ENCODE measurements at regions not wholly inside any gene's neighbourhood (a gene's known extent, or its start where the extent isn't known, plus 50 kb on each side); places are given as distances from the start of the nearest gene placed in this dataset.

DNA sequence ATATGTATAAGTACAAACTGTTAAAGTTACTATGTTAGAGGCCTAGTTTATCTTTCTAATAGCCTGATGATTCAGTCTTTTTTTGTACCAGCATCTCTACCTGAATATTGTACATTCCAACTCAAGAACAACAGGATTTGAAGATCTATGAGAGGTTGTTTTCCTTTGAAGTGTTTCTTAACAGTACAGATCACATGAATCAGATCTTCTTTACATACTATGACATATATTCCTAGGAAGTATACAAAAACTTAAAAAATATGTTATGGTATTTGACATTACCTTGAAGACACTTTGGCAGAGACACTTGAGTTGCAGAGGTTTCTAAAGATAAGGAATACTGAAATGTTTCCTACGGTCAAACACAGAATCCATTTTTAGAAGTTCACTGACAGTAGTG lies 1280.9 kb downstream of the KCNT2 start:
- no peak for TF ChIP-seq GATA3 (IDR thresholded peaks at IDR 0.05; ENCODE audit: low read depth, low read length)
- TF ChIP-seq GATA2 (IDR thresholded peaks at IDR 0.05; ENCODE audit: low read depth, low read length), result no peak

DNA sequence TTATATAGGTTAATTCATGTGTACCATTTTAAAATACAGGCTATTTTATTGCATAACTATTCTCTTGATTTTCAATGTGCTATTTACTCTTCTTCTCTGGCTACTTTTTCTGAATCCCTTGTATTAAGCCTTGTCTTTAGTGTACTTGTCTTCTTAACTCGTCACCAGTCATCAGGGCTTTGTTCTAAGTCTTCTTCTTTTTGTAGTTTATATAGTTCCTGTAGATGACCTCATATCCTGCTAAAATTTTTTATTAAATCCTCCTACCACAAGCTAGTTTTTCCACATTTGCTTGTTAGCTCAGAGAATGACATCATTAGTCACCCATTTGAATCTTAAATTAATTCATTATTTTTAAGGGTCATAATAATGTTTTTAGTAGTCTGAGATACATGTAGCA lies 1281.9 kb downstream of the KCNT2 start:
- TF ChIP-seq GATA3 (IDR thresholded peaks at IDR 0.05; ENCODE audit: low read depth, low read length) (no peak), GATA2 (IDR thresholded peaks at IDR 0.05; ENCODE audit: low read depth, low read length) (no peak)

DNA sequence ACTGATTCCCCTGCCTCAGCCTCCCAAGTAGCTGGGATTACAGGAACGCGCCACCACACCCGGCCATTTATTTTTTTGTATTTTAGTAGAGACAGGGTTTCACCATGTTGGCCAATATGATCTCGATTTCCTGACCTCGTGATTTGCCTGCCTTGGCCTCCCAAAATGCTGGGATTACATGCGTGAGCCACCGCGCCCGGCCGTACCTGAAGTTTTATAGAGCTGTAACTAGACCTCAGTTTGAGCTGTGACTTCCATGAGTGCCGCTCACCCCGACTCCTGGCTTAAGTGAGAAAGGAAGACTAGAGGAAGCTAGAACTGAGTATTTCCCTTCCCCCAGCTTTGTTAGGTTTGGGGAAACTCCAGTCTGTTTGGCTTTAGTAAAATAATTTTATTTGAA lies 1283.1 kb downstream of the KCNT2 start:
- no peak for TF ChIP-seq GATA3 (IDR thresholded peaks at IDR 0.05; ENCODE audit: low read depth, low read length)
- TF ChIP-seq GATA2 (IDR thresholded peaks at IDR 0.05; ENCODE audit: low read depth, low read length), result no peak

DNA sequence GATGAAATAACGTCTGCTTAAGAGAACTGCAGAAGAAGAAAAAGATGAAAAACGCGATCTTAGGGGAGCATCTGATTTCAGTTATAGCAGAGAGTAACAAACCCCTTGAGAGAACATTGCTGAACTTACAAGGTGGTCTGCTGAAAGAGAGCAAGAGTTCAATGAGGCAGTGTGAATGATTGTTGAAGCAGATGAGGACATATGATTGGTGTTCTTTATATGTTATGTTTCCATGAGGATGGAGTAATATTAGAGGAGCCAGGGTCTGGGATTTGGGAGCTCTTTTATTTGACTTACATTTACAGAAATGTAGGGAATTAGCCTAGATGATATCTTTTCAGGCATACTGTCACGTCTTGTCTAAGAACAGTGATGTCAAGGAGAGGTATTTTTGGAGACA lies 1302.0 kb downstream of the KCNT2 start:
- TF ChIP-seq GATA3 (IDR thresholded peaks at IDR 0.05; ENCODE audit: low read depth, low read length), result no peak
- no peak for TF ChIP-seq GATA2 (IDR thresholded peaks at IDR 0.05; ENCODE audit: low read depth, low read length)

DNA sequence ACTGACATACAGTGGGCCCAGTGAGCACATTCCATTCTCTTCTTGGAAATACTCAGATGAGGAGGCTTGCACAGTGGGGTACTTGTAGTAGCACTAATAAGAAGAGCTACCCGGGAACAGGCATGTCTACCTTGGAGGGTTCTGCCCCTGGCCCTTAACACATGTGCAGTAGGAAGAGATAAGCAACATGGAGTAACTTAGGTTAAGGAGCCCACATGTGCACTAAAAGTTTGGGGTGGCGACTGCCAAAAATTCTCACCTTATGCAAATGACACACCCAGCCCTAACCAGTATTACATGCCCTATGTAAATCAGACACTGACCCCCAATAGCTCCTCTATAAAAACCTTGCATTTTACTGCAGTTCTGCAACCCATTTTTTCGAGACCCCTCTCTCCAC lies 1313.3 kb downstream of the KCNT2 start:
- no peak for TF ChIP-seq GATA3 (IDR thresholded peaks at IDR 0.05; ENCODE audit: low read depth, low read length)
- no peak for TF ChIP-seq GATA2 (IDR thresholded peaks at IDR 0.05; ENCODE audit: low read depth, low read length)

DNA sequence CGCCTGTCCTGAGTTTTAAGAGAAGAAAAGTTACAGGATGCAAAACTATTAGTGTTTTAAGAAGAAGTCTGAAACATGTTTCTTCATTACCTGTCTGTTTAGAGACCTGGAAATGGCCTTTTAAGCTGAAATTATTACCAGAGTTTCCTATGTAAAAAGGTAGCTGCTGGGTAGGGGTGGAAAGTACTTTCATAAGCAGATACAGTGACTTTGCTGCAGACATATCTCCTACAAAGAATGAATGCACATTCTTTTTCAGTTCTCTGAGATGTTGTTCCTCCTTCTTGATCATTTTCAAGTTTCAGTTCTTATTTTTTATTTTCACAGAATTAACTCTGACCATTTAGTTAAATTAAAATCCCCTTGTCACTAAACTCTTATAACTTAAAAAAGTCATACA lies 1329.6 kb downstream of the KCNT2 start:
- TF ChIP-seq GATA2 (IDR thresholded peaks at IDR 0.05; ENCODE audit: low read depth, low read length) (no peak), GATA3 (IDR thresholded peaks at IDR 0.05; ENCODE audit: low read depth, low read length) (no peak)

DNA sequence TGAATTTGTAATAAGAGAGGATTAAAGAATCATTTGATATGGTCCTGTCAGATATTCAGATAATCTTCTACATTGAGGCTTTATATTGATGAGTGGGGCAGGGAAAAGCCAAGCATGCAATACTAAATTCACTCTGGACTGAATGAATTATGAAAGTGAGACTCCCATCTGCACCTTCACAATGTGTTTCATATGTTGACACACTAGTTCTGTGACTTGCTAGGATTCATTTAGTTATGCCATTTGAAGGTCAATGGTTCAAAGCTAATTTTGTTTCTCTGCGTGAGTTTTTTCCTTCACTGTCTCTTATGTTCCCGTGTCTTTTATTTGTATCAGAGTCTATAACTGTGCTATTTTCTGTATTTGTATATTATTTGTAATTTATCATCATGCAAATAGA lies 1332.5 kb downstream of the KCNT2 start:
- TF ChIP-seq GATA3 (IDR thresholded peaks at IDR 0.05; ENCODE audit: low read depth, low read length) (no peak), GATA2 (IDR thresholded peaks at IDR 0.05; ENCODE audit: low read depth, low read length) (no peak)

DNA sequence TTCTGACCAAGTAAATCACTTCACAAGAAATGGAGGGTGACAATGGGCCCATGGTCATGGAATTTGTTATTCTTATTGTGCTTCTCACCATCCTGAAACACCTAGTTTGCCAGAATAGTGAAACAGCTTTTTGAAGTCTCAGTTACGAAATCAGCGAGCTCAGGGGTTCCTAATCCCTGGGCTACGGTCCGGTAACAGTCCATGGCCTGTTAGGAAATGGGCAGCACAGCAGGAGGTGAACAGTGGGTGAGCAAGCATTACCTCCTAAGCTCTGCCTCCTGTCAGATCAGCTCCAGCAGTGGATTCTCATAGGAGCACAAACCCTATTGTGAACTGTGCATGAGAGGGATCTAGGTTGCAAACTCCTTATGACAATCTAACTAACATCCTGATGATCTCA lies 1356.3 kb downstream of the KCNT2 start:
- TF ChIP-seq GATA2 (IDR thresholded peaks at IDR 0.05; ENCODE audit: low read depth, low read length), result no peak
- TF ChIP-seq GATA3 (IDR thresholded peaks at IDR 0.05; ENCODE audit: low read depth, low read length), result no peak

DNA sequence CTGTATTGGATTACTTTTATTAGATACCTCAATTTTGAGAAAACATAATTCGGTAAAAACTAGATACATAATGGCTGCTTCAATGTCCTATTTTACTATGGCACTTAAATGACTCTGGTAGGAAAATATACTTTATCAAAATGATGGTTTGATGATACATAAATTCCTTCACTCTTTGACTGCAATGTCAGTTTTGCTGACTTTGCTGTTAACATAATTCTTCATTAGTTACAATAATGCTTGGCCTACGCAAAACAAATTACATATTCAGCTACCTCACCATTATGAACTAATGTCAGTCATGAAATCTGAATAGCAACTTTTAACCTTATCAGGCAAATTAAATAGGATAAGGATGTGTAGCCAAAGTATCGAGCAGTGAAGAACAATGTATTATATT lies 1364.7 kb downstream of the KCNT2 start:
- TF ChIP-seq GATA2 (IDR thresholded peaks at IDR 0.05; ENCODE audit: low read depth, low read length) (no peak), GATA3 (IDR thresholded peaks at IDR 0.05; ENCODE audit: low read depth, low read length) (no peak)

DNA sequence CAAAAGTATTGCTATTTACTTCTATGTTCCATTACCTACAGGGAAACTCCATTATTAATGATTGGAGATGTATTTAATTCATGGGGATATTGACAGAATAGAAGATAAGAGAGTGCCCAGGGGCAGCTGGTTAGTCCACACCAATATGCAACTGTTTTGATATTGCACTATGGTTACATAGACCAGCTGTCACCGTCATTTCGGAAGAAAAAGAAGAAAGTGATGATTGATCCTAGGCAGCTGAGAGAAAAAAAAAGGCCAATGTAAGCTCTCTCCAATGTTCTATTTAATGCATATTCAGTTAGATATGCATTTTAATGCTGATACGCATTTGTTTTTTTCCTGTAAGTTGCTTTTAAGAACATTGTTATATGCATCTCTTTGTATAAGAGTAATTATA lies 1367.2 kb downstream of the KCNT2 start:
- no peak for TF ChIP-seq GATA2 (IDR thresholded peaks at IDR 0.05; ENCODE audit: low read depth, low read length)
- no peak for TF ChIP-seq GATA3 (IDR thresholded peaks at IDR 0.05; ENCODE audit: low read depth, low read length)

DNA sequence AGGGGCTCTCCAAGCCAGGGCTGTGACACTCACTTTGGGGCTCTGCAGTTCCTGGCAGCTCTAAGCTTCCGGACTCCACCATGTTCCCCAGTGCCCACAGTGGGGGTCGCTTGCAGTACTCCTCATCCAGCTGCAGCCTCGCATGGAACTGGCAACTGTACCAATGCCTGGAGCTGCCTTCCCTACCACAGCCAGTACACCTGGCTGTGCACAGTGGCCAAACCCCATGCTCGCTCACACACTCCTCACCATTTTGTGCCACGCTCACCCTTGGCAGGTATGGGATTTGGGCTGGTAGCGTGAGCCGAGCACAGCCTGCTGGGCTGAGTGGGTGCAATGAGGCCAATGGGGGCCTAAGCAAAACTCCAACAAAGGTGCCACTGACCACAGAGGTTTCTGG lies 1369.9 kb downstream of the KCNT2 start:
- TF ChIP-seq GATA2 (IDR thresholded peaks at IDR 0.05; ENCODE audit: low read depth, low read length), result no peak
- TF ChIP-seq GATA3 (IDR thresholded peaks at IDR 0.05; ENCODE audit: low read depth, low read length), result no peak

DNA sequence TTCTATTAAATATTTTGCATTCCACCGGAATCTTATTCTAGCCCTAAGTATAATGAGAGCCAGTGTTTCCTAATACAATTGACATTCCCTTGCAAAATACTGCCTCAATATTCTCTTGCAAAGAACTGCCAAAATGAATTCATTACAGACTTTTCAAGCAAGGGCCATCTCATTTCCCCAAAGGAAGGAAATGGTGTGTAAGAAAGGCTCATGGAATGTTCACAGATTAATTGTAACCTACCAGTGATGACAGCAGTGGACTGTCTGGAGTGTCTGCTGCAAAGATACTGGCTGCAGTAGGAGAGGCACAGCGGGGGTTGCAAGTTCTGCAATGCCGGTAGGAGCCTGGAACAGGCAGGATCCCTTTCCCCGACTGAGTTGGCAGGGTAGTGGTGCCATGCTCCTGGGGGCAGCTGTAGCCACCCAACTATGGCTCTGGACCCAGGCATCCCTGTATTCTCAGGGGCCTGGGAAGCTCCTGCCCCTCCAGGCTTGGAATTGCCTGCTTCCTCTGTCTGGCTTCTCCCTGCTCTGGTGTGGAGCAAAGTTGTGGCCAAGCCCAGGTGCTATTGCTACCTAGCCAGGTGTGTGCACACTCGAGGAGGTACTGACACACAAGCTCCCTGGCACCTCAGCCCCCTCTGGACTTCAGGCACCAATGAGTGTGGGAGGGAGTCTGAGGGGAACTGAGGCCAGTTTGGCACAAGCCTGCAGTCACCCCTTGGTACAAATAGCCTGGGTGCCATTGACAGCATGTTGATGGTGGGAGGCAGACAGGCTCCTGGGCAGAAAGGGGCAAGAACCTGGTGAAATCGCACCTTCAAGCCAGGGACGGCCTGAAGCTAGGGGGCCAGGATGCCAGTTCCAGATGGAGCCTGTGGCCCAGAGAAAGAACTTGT lies 1371.0 kb downstream of the KCNT2 start:
- TF ChIP-seq GATA3 (IDR thresholded peaks at IDR 0.05; ENCODE audit: low read depth, low read length), result no peak
- no peak for TF ChIP-seq GATA2 (IDR thresholded peaks at IDR 0.05; ENCODE audit: low read depth, low read length)

DNA sequence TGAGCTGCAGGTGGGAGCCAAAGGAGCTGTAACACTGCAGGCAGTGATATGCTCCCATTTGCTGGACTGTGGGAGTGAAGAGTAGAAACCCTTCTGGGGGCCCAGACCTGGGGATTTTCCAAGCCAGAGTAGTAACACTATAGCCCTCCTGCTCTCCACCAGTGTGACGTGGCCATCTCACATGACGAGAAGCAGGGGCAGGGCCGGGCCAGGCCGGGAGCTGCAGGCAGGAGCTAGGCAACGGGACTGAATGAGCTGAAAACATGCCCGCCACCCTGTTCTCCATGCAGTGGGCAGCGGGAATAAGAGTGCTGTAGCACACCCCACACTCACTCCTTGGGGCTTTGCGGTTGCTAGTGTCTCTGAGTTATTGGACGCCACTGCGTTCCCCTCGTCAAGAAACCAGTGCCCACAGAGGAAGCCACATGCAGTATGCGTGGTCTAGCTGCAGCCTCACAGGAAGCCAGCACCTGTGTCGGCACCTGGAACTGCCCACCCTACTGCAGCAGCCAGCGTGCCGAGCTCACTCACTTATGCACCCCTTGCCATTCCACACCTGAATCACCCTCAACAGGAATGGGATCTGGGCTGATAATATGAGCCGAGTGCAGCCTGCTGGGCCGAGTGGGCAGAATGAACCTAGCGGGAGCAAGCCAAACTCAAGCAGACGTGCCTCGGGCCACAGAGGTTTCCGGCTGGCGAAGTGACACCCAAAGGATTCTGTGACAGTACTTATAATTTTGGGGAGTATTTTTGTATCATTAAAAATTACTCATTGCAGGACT lies 1389.6 kb downstream of the KCNT2 start:
- TF ChIP-seq GATA2 (IDR thresholded peaks at IDR 0.05; ENCODE audit: low read depth, low read length), result no peak
- TF ChIP-seq GATA3 (IDR thresholded peaks at IDR 0.05; ENCODE audit: low read depth, low read length), result no peak

DNA sequence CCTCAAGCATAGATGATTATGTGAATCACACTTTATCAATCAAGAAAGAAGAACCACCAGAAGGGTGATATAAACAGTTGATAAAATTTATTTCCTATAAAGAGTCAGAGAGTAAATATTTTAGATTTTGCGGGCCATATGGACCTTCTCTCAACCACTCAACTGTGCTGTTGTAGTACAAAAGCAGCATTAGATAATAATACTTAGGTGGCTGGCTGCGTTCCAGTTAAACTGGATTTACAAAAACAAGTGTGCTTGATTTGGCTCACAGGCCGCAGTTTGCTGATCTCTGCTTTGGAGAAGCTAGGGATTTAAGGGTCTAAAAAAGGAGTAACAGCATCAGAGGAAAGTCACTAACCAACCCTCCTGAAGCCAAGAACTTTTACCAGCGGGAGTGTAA lies 1406.0 kb downstream of the KCNT2 start:
- no peak for TF ChIP-seq GATA2 (IDR thresholded peaks at IDR 0.05; ENCODE audit: low read depth, low read length)
- no peak for TF ChIP-seq GATA3 (IDR thresholded peaks at IDR 0.05; ENCODE audit: low read depth, low read length)

DNA sequence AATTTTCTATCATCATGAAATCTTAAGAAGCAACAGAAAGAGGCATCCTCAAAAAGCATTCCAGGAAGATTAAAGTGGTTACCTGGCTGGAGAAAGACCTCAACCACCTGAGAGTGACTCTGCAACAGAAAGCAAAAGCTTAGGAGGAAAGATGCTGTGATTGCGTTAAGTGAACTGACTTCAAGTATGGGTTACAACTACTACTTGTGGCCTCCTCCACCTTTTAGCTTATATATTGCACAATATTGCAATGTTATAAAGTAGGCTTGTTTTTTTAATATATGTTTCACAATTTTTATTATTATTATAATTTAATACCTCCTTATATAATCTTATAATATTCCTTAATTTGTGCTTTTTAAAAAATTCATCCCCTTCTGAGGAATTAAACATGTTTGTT lies 1407.5 kb downstream of the KCNT2 start:
- TF ChIP-seq GATA2 (IDR thresholded peaks at IDR 0.05; ENCODE audit: low read depth, low read length) (no peak), GATA3 (IDR thresholded peaks at IDR 0.05; ENCODE audit: low read depth, low read length) (no peak)
